Ishikawa (cell line): ENCODE measurements at regions not wholly inside any gene's neighbourhood (a gene's known extent, or its start where the extent isn't known, plus 50 kb on each side); places are given as distances from the start of the nearest gene placed in this dataset.

Experiments
- EGR1 ChIP-seq: IDR thresholded peaks from 2 replicates; pipeline ENCODE4 v1.6.1; 2012
- FOXM1 ChIP-seq: IDR thresholded peaks from 2 replicates; pipeline ENCODE4 v1.6.1; 2012; ENCODE audit warnings: low read depth, borderline replicate concordance
- NFIC ChIP-seq: IDR thresholded peaks from 2 replicates; pipeline ENCODE4 v1.6.1; 2012
- RAD21 ChIP-seq: IDR thresholded peaks from 2 replicates; pipeline ENCODE4 v1.6.1; 2012; ENCODE audit warnings: low read depth
- TAF1 ChIP-seq: IDR thresholded peaks from 2 replicates; pipeline ENCODE4 v1.6.1; 2012; ENCODE audit warnings: low read depth, mild to moderate bottlenecking
- TCF12 ChIP-seq: IDR thresholded peaks from 2 replicates; pipeline ENCODE4 v1.6.1; 2012; ENCODE audit warnings: low read depth
- TEAD4 ChIP-seq: IDR thresholded peaks from 2 replicates; pipeline ENCODE4 v1.6.1; 2012
- TF ChIP-seq, protein P1 (sequence below): IDR thresholded peaks from 2 replicates; pipeline ENCODE4 v1.6.1; 2012
- TF ChIP-seq, protein P2 (sequence below): IDR thresholded peaks from 2 replicates; pipeline ENCODE4 v1.6.1; 2012
- TF ChIP-seq, protein P3 (sequence below): IDR thresholded peaks from 2 replicates; pipeline ENCODE4 v1.6.1; 2012; ENCODE audit warnings: low read depth, mild to moderate bottlenecking

DNA sequence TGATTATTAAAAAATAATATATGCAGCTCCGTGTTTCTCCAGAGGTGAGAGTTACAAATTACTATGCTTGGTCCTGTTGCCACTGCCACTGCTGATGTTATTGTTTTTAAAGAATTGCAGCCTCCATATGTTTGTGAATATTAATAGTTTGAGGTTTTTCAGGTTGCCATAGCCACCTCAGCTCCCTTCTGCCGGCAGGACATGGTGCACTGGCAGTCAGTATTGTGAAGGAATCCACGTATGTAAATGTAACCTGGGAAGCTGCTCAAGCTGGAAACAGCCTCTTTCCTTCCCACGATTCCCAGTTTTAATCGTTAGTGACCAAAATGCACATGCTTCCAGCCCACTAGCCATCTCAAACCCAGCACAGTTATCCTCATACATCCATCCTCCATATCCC, 184.4 kb upstream of the CCNG1 start:
- no peak for TF ChIP-seq EGR1
- no peak for TF ChIP-seq RAD21
- no peak for TF ChIP-seq TEAD4
- TF ChIP-seq, protein P1, sequence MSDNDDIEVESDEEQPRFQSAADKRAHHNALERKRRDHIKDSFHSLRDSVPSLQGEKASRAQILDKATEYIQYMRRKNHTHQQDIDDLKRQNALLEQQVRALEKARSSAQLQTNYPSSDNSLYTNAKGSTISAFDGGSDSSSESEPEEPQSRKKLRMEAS, result no peak
- TF ChIP-seq, protein P2, sequence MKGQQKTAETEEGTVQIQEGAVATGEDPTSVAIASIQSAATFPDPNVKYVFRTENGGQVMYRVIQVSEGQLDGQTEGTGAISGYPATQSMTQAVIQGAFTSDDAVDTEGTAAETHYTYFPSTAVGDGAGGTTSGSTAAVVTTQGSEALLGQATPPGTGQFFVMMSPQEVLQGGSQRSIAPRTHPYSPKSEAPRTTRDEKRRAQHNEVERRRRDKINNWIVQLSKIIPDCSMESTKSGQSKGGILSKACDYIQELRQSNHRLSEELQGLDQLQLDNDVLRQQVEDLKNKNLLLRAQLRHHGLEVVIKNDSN, result no peak
- TF ChIP-seq TAF1, result no peak
- TF ChIP-seq, protein P3, sequence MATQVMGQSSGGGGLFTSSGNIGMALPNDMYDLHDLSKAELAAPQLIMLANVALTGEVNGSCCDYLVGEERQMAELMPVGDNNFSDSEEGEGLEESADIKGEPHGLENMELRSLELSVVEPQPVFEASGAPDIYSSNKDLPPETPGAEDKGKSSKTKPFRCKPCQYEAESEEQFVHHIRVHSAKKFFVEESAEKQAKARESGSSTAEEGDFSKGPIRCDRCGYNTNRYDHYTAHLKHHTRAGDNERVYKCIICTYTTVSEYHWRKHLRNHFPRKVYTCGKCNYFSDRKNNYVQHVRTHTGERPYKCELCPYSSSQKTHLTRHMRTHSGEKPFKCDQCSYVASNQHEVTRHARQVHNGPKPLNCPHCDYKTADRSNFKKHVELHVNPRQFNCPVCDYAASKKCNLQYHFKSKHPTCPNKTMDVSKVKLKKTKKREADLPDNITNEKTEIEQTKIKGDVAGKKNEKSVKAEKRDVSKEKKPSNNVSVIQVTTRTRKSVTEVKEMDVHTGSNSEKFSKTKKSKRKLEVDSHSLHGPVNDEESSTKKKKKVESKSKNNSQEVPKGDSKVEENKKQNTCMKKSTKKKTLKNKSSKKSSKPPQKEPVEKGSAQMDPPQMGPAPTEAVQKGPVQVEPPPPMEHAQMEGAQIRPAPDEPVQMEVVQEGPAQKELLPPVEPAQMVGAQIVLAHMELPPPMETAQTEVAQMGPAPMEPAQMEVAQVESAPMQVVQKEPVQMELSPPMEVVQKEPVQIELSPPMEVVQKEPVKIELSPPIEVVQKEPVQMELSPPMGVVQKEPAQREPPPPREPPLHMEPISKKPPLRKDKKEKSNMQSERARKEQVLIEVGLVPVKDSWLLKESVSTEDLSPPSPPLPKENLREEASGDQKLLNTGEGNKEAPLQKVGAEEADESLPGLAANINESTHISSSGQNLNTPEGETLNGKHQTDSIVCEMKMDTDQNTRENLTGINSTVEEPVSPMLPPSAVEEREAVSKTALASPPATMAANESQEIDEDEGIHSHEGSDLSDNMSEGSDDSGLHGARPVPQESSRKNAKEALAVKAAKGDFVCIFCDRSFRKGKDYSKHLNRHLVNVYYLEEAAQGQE, result no peak
- TF ChIP-seq NFIC, result no peak
- TF ChIP-seq TCF12, result no peak
- no peak for TF ChIP-seq FOXM1
